ENCODE measurements at regions not wholly inside any gene's neighbourhood (a gene's known extent, or its start where the extent isn't known, plus 50 kb on each side); places are given as distances from the start of the nearest gene placed in this dataset.

- in situ Hi-C loops (cut with HindIII; ENCODE audit: low sequenced_read_pairs), result no loop called here
- DNase-seq (ENCODE audit: low read depth, low spot score), result no peak
- no peak for TF ChIP-seq CTCF (IDR thresholded peaks at IDR 0.05; ENCODE audit: low read depth, low read length)
- H3K4me3 ChIP-seq (ENCODE audit: low read depth, low read length), result no peak overlapping the region
Observed at GRCh38 chr3:162262129-162262528, 765.5 kb downstream of the OTOL1 start.

GRCh38 chr3:162263596-162263995, 767.0 kb downstream of the OTOL1 start:
- TF ChIP-seq CTCF (IDR thresholded peaks at IDR 0.05; ENCODE audit: low read depth, low read length), result no peak
- no peak overlapping the region for H3K4me3 ChIP-seq (ENCODE audit: low read depth, low read length)
- in situ Hi-C loops (cut with HindIII; ENCODE audit: low sequenced_read_pairs), result no loop called here

GRCh38 chr3:162269636-162270458, 773.2 kb downstream of the OTOL1 start:
- H3K4me3 ChIP-seq (ENCODE audit: low read depth, low read length), result no peak overlapping the region
- in situ Hi-C loops (cut with HindIII; ENCODE audit: low sequenced_read_pairs), result no loop called here
- no peak for TF ChIP-seq CTCF (IDR thresholded peaks at IDR 0.05; ENCODE audit: low read depth, low read length)
- no peak for DNase-seq (ENCODE audit: low read depth, low spot score)

More at GRCh38 chr3:162263596-162263995, 767.0 kb downstream of the OTOL1 start:
- DNase-seq (ENCODE audit: low read depth, low spot score), result no peak

GRCh38 chr3:162274070-162274469, 777.5 kb downstream of the OTOL1 start:
- in situ Hi-C loops (cut with HindIII; ENCODE audit: low sequenced_read_pairs), result no loop called here
- TF ChIP-seq CTCF (IDR thresholded peaks at IDR 0.05; ENCODE audit: low read depth, low read length), result no peak
- H3K4me3 ChIP-seq (ENCODE audit: low read depth, low read length), result no peak overlapping the region
- no peak for DNase-seq (ENCODE audit: low read depth, low spot score)

- in situ Hi-C loops (cut with HindIII; ENCODE audit: low sequenced_read_pairs), result no loop called here
- no peak overlapping the region for H3K4me3 ChIP-seq (ENCODE audit: low read depth, low read length)
- no peak for TF ChIP-seq CTCF (IDR thresholded peaks at IDR 0.05; ENCODE audit: low read depth, low read length)
- no peak for DNase-seq (ENCODE audit: low read depth, low spot score)
Observed at GRCh38 chr3:162278834-162279233, 782.2 kb downstream of the OTOL1 start.

- no peak overlapping the region for H3K4me3 ChIP-seq (ENCODE audit: low read depth, low read length)
- no peak for TF ChIP-seq CTCF (IDR thresholded peaks at IDR 0.05; ENCODE audit: low read depth, low read length)
- in situ Hi-C loops (cut with HindIII; ENCODE audit: low sequenced_read_pairs), result no loop called here
- no peak for DNase-seq (ENCODE audit: low read depth, low spot score)
Observed at GRCh38 chr3:162285259-162285658, 788.7 kb downstream of the OTOL1 start.

Measured in astrocyte of the spinal cord (primary cell).